ENCODE measurements at regions not wholly inside any gene's neighbourhood (a gene's known extent, or its start where the extent isn't known, plus 50 kb on each side); places are given as distances from the start of the nearest gene placed in this dataset. TPM values are rescaled to one million over a fixed set of nuclear protein-coding genes. Genes with fewer than 3 reads are reported as not detected.

DNA sequence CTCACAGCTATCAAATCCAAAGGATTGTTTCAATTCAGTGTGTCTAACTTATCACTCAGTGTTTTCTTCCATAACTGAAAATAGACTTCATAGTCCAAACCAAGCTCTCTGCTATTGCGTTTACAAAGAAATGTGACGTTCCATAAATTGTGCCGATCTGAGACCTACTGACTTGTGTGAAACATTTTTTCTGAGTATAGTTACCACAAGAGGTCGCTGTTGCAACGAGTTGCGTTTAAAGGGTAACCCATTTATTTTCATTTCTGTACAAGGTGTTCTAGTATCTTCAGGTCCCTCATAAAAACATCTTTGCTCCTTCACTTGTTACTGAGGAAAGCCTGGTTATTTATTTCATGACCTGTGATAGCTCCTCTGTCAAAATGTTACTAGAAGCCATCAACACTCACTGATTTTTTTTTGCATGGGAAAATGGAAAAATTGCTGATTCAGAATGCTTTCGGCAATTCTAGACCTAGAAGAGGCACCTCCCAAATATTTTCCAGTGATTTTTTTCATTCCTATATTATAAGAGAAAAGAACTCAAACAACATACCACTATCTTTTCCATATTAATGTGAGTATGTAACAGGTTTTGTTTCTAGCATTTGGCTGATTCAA lies 60.9 kb upstream of the OR4E1 start:
- Histone ChIP-seq H3K9me3 (ENCODE audit: control insufficient read depth in 3 of 3, low read length in 3 of 3) (no peaks in the 10 kb centered on the region), H3K36me3 (ENCODE audit: control insufficient read depth in 3 of 3, insufficient read depth in 3 of 3, low read length in 3 of 3) (no peaks in the 10 kb centered on the region), H3K4me1 (ENCODE audit: control insufficient read depth in 3 of 3, insufficient read depth in 3 of 3, low read length in 3 of 3) (no peaks in the 10 kb centered on the region), H3K27me3 (ENCODE audit: control insufficient read depth in 3 of 3, insufficient read depth in 3 of 3, low read length in 3 of 3) (peaks cover 0 to 7% (median 0%) of the 10 kb centered on the region in 3 donors), H3K9ac (ENCODE audit: low read depth in 1 of 3, low read length in 3 of 3) (no peak overlapping the region), H3K4me3 (ENCODE audit: low read length in 3 of 3) (no peak overlapping the region), H3K27ac (ENCODE audit: low read depth, low read length) (no peak overlapping the region)

DNA sequence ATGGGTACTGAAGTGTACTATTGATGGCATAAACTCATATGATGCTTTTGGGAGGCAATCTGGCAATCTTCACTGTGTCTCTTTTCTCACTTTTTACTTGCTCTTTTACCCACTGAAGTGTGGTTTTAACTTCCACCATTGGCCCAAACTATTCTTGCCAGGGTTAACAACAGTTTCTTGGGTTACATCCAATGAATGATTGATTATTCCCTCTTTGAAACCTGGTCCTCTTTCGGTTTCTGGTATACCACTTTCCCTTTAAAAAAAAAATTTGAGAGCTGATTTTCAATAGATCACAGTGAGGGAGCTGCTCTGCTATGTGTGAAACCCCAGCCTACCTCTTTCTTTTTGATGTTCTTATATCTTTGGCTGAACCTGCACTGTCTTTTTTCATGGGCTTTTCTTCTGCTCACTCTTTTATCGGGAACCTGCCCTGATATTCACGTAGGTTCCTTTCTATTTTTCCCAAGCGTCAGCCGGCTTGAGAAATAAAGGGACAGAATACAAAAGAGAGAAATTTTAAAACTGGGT lies 56.1 kb upstream of the OR4E1 start:
- no peaks in the 10 kb centered on the region for H3K4me1 ChIP-seq (ENCODE audit: control insufficient read depth in 3 of 3, insufficient read depth in 3 of 3, low read length in 3 of 3)
- no peak overlapping the region for H3K9ac ChIP-seq (ENCODE audit: low read depth in 1 of 3, low read length in 3 of 3)
- H3K27me3 ChIP-seq (ENCODE audit: control insufficient read depth in 3 of 3, insufficient read depth in 3 of 3, low read length in 3 of 3), result no peaks in the 10 kb centered on the region
- no peaks in the 10 kb centered on the region for H3K9me3 ChIP-seq (ENCODE audit: control insufficient read depth in 3 of 3, low read length in 3 of 3)
- no peak overlapping the region for H3K4me3 ChIP-seq (ENCODE audit: low read length in 3 of 3)
- no peak overlapping the region for H3K27ac ChIP-seq (ENCODE audit: low read depth, low read length)
- H3K36me3 ChIP-seq (ENCODE audit: control insufficient read depth in 3 of 3, insufficient read depth in 3 of 3, low read length in 3 of 3), result no peaks in the 10 kb centered on the region

DNA sequence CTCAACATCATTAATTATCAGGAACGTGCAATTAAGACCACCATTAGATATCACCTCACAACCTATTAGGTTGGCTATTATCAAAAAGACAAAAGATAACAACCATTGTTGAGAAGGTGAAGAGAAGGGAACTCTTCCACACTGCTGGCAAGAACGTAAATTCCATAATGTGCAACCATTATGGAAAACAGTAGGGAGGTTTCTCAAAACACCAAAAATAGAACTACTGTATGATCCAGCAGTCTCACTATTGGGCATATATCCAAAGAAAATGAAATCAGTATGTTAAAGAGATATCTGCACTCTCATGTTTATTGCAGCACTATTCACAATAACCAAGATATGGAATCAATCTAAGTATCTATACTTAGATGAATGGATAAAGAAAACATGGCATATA lies 51.6 kb upstream of the OR4E1 start:
- no peak overlapping the region for H3K27ac ChIP-seq (ENCODE audit: low read depth, low read length)
- no peaks in the 10 kb centered on the region for H3K9me3 ChIP-seq (ENCODE audit: control insufficient read depth in 3 of 3, low read length in 3 of 3)
- H3K27me3 ChIP-seq (ENCODE audit: control insufficient read depth in 3 of 3, insufficient read depth in 3 of 3, low read length in 3 of 3), result no peaks in the 10 kb centered on the region
- no peaks in the 10 kb centered on the region for H3K4me1 ChIP-seq (ENCODE audit: control insufficient read depth in 3 of 3, insufficient read depth in 3 of 3, low read length in 3 of 3)
- no peak overlapping the region for H3K9ac ChIP-seq (ENCODE audit: low read depth in 1 of 3, low read length in 3 of 3)
- H3K4me3 ChIP-seq (ENCODE audit: low read length in 3 of 3), result no peak overlapping the region
- H3K36me3 ChIP-seq (ENCODE audit: control insufficient read depth in 3 of 3, insufficient read depth in 3 of 3, low read length in 3 of 3), result no peaks in the 10 kb centered on the region

DNA sequence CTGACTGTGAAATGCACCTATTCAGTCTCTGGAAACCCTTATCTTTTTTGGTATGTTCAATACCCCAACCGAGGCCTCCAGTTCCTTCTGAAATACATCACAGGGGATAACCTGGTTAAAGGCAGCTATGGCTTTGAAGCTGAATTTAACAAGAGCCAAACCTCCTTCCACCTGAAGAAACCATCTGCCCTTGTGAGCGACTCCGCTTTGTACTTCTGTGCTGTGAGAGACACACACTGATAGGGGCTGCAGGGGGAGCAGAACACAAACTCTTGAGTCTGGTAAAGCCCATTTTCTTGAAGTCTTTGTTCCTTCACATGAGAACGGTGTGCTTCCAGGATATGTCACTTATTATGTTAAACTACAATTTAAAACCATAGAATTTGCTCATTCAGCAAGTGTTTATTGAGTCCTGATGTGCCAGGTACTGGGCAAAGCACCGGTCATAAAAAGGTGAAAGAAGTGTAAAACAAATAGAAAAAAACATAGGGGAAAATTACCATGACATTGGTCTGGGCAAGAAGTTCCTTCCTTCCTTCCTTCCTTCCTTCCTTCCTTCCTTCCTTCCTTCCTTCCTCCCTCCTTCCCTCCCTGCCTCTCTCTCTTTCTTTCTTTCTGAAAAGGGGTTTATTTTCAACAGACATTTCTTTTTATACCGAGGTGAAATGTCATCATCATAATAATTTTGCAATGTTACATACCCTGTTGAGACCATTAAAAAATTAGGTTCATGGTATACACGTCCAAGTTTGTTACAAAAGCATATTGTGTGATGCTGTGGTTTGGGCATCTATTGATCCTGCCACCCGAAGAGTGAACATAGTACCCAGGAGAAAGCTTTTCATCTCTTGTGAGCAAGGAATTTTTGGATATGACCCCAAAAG lies 50.7 kb upstream of the OR4E1 start:
- no peak overlapping the region for H3K27ac ChIP-seq (ENCODE audit: low read depth, low read length)
- no peaks in the 10 kb centered on the region for H3K36me3 ChIP-seq (ENCODE audit: control insufficient read depth in 3 of 3, insufficient read depth in 3 of 3, low read length in 3 of 3)
- H3K9me3 ChIP-seq (ENCODE audit: control insufficient read depth in 3 of 3, low read length in 3 of 3), result no peaks in the 10 kb centered on the region

DNA sequence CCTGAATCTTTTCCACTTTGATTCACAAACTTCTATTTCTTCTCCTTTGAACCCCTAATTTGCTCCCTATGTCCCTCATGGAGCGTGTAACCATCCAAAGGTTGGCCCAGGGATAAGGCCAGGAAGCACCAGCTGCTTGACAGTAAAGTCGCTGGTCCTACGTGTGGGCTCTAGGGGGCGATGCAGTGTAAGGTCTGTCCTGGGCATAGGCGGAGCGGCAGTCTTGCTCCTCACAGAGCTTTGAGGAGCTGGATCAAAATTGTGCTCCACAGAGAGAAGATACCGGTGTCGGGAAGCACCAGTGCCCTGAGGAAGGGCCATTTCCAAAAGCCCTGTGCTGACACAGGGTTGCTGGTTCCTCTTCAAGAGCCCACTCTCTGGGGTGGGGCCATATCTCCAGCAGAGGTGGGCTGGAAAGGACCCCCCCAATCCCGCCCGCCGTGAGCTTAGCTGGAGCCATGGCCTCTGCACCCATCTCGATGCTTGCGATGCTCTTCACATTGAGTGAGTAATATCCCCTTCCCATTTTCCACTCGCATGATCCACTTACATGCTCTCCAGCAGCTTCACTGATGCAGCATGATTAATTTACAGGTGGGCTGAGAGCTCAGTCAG lies 49.9 kb upstream of the OR4E1 start:
- Histone ChIP-seq H3K27ac (ENCODE audit: low read depth, low read length) (no peak overlapping the region), H3K9ac (ENCODE audit: low read depth in 1 of 3, low read length in 3 of 3) (no peak overlapping the region), H3K9me3 (ENCODE audit: control insufficient read depth in 3 of 3, low read length in 3 of 3) (no peaks in the 10 kb centered on the region), H3K27me3 (ENCODE audit: control insufficient read depth in 3 of 3, insufficient read depth in 3 of 3, low read length in 3 of 3) (no peaks in the 10 kb centered on the region), H3K4me1 (ENCODE audit: control insufficient read depth in 3 of 3, insufficient read depth in 3 of 3, low read length in 3 of 3) (no peaks in the 10 kb centered on the region), H3K4me3 (ENCODE audit: low read length in 3 of 3) (no peak overlapping the region), H3K36me3 (ENCODE audit: control insufficient read depth in 3 of 3, insufficient read depth in 3 of 3, low read length in 3 of 3) (no peaks in the 10 kb centered on the region)

More for the DNA sequence above, 50.7 kb upstream of the OR4E1 start:
- Histone ChIP-seq H3K4me3 (ENCODE audit: low read length in 3 of 3) (no peak overlapping the region), H3K27me3 (ENCODE audit: control insufficient read depth in 3 of 3, insufficient read depth in 3 of 3, low read length in 3 of 3) (no peaks in the 10 kb centered on the region), H3K4me1 (ENCODE audit: control insufficient read depth in 3 of 3, insufficient read depth in 3 of 3, low read length in 3 of 3) (no peaks in the 10 kb centered on the region), H3K9ac (ENCODE audit: low read depth in 1 of 3, low read length in 3 of 3) (no peak overlapping the region)

Small RNA genes lying in the stretch of these regions (small RNA-seq; reads per million reads assigned to genes)
- gene AC245505.1, result not detected
- gene TRAJ30, result not detected
- gene TRAJ31, result not detected
- gene TRAJ32, result not detected
- gene TRAJ33, result not detected
- not detected for gene TRAJ34
- gene TRAJ35, result not detected
- not detected for gene TRAJ36
- gene TRAJ37, result not detected
- gene TRAJ38, result not detected
- not detected for gene TRAJ39
- gene TRAJ40, result not detected
- not detected for gene TRAJ41
- not detected for gene TRAJ42
- gene TRAJ43, result not detected
- gene TRAJ44, result not detected
- not detected for gene TRAJ45
- gene TRAJ46, result not detected
- not detected for gene TRAJ47
- gene TRAJ48, result not detected
- gene TRAJ49, result not detected
- gene TRAJ50, result not detected
- gene TRAJ51, result not detected
- not detected for gene TRAJ52
- gene TRAJ53, result not detected
- gene TRAJ54, result not detected
- gene TRAJ55, result not detected
- gene TRAJ56, result not detected
- gene TRAJ57, result not detected
- gene TRAJ58, result not detected
- not detected for gene TRAJ59
- gene TRAJ60, result not detected
- gene TRAJ61, result not detected
- gene TRAV15, result not detected
- gene TRDD1, result not detected
- gene TRDD2, result not detected
- gene TRDD3, result not detected
- not detected for gene TRDJ1
- not detected for gene TRDJ2
- gene TRDJ3, result not detected
- not detected for gene TRDJ4
- gene TRDV1, result not detected

Measured in skeletal muscle tissue (tissue), 4 donors.